GM21423 (cell line): ENCODE measurements at regions not wholly inside any gene's neighbourhood (a gene's known extent, or its start where the extent isn't known, plus 50 kb on each side); places are given as distances from the start of the nearest gene placed in this dataset.

Experiments
- ATAC-seq: cut with Tn5 transposase; IDR thresholded peaks from one replicate; pipeline ENCODE4 v1.9.1; 2021; ENCODE audit warnings: mild to moderate bottlenecking, moderate library complexity; ENCODE audit not compliant: unreplicated experiment

DNA sequence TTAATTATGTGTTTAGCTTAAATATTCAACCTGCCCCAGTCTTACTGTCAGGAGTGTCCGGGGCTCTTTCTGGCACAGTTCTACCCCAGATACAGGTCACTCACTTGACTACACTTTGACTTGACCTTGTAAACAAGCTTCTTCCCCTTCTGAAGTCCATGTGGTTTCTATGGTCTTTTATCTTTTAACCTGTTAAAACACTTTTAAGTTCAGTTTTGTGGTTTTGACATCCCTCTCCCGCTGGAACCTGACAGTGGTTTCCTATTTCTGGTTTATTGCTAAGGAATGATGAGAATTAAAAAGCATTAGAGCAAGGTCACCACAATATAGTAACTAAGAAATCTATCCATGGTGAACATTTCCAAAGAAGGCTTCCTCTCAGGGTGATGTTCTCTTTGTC lies 300.1 kb downstream of the TMEM167A start:
- ATAC-seq, result no peak

DNA sequence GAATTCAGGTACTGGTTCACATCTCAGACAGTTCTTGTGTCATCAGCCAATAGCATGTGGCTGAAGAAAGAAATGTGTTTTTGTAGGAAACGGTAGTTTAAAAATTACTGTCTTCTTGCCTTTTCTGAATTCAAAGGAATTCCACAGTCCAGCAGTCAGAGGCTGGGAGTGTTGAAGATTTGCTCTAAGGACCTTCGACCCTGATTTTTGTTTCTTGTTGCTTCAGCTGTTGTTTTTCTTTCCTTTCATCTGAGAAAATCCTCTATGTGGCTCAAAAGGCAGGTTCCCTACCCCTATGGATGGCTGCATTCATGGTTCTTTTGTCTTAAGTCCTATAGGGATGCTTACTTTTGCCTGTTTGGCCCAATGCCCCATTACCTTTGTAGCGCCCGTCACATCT lies 304.9 kb downstream of the TMEM167A start:
- no peak for ATAC-seq

DNA sequence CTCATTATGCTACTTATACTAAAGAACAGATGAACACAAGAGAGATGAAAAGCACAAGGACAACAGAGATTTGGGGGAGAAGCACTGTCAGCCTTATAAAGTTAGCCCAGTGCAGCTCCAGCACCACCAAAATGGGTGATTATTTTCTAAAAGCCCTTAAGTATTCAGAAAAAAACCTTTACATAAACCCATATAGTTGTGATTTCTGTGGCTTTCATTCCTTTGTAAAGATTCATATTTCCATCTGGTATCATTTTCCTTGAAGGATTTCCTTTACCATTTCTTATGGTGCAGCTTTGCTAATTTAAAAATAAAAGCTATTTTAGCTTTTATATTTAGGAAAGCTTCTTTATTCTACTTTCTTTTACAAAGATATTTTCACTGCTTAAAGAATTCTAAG lies 311.0 kb downstream of the TMEM167A start:
- no peak for ATAC-seq

DNA sequence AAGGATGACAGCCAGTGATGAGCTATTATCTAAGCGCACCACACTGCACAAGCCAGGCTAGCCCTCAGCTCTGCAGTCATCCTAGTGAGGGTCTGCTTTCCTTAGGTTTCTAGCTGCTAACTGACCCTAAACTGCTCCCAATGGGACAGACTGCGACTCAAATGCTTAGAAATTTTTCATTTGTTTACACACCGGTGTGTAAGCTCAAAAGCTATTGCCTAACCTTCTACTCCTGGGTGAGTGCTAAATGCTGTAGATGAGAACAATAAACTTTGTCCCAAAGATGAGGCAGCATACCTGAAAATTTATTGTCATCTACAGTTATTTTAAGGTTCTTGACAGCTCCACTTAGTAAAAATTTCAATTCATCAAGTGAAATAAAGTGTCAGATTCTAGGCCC lies 311.4 kb downstream of the TMEM167A start:
- ATAC-seq, result no peak

DNA sequence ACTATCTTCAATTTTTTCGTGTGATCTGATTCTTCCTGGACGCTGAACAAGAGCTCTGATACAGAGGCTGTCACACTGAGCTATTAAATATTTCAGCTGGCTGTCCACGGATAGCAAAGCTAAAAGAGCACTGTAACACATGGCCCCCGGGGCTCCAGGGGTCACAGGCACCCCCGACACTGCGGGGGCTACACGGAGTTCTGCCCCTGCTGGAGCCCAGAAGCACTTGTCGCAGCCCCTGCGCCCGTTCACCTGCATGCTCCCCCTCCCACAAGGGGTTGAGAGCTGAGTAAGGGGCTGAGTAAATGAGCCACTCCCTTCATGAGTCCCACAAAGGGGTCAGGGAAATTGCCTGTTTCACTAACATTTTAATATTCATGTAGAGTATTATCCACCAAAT lies 316.3 kb downstream of the TMEM167A start:
- no peak for ATAC-seq

DNA sequence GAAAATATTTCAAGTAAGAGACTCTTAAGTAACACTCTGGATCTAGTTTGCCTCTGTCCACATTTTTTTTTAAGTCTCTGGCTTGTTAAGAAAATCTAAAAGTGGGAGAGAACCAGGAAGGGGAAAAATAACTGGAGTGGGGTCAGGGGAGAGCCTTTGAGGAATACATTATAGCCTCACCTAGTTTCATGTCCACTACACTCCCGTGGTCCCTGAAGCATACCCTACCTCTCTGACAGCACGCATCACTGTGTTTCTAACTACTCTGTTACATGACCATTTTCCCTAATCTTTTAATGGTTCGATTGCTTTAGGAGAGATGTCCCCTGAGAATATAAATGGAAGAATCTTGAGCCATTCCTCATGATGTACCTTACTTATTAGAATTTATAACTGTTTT lies 318.3 kb downstream of the TMEM167A start:
- no peak for ATAC-seq

DNA sequence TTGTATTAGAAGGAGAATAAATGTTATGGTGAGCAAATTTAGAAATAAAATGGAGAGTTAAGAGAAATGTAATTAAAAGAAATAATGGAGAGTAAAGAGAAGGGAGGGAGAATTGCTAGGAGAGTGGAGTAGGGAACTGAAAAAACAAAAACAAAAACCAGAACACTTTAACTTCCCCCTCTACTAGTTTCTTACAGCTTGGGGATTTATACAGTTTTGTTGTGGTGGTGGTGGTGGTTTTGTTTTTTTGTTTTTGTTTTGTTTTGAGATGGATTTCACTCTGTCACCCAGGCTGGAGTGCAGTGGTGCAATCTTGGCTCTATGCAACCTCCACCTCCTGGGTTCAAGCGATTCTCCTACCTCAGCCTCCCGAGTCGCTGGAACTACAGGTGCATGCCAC lies 322.4 kb downstream of the TMEM167A start:
- peak; percentile 91 for ATAC-seq

DNA sequence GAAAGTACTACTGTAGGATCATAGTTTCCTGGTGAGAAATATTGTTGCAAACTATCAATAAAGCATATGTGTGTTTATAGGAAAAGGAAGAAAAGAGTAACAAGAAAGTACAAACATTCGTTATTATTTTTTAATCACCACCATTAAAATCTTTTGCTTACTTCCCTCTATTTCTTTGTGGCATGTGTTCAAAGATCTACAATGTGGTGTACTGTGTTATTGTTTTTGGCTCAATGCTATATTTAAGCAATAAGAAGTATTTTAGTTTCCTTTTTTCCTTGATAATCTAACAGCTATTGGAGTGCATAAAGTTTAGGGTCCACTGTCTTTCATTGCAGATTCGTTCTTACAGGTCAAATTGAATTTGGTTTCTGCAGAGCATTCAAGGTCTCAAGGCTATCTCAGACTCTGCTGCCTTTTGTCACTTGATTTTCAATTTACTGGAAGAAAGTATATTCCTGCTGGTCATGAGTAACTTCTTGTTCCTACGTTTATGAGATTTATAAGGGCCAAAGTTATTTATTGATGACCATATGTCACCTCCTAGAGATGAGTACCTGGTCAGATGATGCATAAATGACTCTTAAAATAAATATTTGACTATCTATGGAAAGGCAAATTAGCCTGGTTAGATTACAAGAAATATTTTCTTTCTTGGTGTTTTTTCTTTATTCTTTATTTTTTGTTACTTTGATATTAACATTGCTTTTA lies 323.0 kb downstream of the TMEM167A start:
- no peak for ATAC-seq

DNA sequence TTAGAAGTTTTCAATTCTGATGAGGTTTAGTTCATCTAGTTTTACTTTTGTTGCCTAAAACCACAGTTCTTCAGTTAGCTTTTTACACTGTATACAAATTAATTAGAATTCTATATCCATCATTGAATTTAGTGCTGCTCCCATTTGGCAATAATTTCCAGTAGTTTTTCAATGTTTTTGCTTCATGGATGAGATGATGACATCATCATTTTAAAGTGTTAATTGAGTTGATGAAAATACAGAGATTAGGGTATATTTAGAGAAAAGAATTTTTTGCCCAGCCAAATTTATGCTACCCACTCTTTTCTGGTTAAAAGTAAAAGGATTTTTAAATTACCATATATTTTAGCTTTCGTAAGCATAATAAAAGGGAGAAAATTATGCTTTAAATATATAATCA lies 323.8 kb downstream of the TMEM167A start:
- ATAC-seq, result no peak

DNA sequence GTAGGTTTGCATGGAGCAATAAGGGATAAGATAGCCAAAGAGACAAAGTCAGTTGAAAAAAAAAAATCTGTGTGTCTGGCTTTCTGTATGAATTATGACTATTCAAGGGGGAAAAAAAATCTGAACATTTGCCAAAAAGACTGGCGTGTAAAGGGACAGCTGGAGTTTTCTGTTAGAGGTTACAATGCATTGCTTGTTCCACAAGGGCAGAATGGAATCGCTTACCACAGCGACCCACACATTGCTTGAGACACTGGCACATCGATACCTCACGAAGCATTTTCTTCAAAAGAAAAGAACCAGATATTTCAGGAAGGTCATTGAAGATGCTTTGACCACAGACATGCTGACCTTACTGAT lies 327.8 kb downstream of the TMEM167A start:
- ATAC-seq, result no peak

DNA sequence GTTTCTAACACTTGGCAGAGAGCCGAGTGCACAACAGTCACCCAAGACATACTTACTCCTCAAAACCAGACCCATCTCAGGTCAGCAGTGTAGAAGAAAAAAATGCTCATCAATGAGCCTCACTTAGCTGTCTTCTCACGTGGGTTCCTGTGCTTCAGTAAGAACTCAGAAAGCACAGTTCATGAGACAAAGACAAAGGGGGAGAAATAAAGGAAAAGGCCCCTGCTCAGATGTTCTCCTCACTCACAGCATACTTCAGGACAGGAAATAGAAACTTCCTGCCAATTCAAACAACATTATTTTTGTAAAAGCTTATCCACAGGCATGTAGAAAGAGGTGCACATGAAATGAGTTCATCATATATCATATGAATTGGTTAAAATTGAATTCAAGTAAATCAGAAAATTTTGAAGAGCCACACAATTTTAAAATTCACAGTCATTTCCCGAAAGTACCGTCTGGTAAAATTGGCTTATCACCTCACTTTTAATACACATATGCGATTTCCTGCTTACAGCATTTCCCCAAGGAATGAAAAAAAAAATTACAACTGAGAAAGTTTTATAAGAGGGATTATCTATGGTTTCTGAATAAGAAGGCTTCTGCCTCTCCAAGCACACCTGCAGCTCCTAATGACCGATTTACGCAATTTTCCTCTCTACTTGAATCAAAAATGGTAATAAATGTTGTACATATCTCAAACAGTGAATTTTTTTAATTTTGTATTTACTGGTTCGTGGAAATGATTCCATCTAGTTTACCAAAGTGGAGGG lies 328.3 kb downstream of the TMEM167A start:
- ATAC-seq, result no peak

DNA sequence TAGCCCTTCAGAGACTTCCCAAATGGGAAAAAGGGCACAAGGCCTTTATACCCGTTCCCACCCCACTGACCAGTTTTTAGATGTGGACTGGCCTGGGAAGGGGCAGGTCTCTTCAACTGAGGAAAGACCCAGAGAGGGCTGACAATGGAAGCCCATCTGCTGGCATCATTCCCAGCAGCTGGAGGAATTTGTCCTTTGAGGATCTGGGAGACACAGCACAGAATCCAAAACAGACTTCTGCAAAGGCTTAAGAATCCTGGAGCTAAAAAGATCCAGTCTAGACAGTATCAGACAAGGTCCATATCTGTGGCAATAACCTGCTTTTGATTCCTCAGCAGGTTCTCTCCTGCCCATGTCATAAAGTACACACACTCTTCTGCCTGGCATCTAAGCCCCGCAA lies 329.2 kb downstream of the TMEM167A start:
- no peak for ATAC-seq

DNA sequence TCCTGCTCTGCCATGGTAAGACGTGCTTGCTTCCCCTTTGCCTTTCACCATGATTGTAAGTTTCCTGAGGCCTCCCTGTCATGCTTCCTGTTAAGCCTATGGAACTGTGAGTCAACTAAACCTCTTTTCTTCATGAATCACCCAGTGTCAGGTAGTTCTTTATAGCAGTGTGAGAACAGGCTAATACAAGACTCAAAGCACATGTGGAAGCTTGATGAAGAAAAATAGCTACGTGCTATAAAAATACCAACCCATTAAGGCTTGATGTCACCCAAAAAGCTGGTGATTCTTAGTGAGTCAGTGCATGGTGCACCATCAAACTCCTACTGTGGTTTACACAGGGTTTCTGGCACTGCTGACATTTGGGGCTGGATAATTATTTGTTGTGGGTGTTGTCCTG lies 332.2 kb downstream of the TMEM167A start:
- ATAC-seq, result no peak

DNA sequence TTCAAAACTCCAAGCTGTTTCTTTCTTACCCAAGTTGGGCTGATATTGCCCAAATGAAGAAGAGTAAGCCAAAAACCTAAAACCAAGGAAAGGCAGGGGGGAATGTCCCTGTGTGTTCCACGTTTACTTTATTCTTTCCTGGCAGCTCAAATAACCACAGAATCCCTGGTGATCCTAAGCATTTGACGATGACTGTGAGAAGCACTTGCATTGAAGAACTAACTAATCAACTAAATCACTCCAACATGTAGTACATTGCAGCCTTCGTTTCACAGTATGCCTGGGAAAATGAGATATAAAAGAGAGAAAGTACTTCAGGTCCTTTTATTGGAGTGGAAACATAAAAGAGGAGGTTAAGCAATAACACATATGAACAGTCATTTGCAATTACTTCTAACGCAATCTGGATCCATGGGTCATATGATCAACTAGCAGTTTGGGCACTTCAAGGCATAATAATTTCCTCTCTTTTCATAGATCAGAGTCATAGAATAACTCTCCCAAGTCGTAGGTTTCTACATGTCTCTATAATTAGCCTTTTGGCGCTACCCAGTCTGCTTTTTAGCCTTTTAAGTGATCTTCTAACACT lies 338.4 kb downstream of the TMEM167A start:
- no peak for ATAC-seq

DNA sequence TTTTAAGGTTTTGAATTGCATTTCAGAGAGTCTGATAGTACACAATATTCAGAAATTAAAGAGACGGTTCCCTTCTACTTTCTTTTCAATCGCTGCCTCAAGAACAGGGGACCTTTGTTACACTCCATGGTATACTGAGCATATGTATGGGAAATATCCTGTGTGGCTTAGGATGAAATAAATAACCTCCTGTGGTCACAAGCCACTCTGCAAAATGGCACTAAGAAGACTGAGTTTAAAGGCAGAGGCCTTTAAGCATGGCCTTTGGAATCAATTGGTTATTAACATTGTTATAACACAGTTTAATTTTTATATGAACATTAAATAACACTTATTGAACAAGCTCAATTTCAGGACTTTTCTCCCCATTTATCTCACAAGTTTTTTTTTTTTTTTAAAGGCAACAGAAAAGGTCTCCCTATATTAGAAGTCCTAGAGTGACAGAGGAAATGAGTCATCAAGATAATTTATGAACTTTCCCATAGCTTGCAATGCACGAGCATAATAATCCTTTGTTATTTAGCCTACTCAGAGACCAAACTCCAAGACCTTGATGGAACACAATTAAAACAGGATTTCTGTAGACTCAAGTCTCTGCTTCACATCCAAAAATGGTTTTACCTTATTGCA lies 341.9 kb downstream of the TMEM167A start:
- ATAC-seq, result no peak

DNA sequence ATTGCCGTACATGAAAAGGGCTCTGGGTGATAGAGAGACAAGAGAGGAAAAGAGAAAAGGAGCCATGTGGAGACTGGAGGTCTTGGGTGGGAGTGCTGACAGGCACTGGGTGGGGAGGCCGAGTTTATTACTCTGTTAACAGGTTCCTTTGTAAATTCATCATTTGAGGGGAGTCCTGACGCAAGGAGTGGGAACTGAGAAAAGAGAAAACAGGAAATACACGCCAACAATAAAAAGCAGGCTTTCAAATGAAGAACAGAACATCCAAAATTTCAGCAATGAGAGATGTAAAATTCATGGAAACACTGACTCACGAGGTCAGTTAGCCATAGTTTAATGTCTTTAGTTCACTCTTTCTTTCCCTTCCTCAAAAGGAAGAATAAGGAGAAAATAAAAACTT lies 342.8 kb downstream of the TMEM167A start:
- ATAC-seq, result no peak

DNA sequence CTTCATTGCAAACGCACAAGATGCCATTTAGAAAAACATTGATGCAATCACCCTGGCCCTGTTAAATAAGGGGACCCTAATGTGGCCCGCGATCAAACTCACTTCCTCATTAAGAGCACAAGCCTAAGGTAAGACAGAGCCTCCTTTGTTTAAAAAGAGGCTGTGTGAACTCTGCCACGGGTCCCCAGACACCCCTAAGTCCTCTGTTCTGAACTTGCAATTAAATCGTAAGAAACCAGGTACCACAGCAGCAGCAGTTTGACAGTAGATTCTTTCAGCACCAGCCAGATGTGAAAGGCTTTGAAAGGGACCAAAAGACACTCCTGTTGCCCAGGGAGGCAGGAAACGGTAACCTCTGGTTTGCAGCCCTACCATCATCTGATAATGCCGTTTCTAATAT lies 346.3 kb downstream of the TMEM167A start:
- no peak for ATAC-seq

DNA sequence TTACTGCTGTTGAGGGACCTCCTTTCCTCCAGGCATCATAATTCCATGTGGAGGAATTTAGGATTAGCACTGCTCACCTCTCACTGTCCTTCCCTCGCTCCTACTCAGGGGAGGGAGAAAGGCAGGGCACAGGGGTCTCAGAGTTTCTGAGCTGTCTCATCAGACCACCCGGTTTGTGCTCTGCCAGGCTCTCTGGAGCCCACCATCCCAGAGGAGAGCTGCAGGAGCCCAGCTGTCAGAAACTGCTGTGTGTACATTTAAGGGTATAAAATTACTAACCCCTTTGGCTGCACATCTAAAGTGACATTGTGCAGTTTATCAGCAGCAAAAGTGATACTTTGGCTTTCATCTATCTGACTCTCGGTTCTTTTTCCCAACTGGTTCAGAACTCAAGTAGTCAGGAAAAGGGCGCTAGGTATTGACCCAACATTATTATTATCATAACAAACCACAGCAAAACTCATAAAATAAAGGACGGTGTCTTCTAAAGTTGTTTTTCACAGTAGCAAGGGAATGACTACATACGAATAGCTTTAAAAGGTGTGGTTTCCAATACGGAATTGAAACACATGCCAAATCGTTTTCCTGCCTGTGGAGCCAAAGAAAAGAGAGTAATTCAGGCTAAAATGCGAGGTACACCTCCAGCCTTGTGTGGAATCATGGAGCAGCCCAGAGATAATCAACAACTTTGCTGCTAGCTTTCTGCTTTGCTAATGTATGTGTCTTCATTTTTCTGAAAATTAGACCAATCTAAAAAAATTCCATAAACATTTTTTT lies 348.1 kb downstream of the TMEM167A start:
- ATAC-seq, result no peak

DNA sequence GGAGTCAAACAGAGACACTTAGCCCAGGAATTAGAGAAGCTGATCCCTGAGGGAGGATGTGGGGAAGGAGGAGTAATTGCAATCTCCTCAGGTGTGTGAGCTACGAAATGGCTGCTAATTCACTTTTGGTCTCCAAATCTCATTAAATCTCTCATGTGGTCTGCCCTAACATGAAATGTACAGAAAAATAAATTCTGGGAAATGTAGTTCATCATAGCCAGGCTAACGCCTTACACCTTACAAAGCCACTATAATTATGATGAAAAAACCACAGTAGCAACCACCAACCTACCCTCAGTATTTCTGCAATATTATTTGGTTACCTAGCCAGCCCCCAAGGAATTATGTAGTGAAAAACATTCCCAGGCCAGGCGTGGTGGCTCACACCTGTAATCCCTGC lies 354.0 kb downstream of the TMEM167A start:
- ATAC-seq, result no peak

DNA sequence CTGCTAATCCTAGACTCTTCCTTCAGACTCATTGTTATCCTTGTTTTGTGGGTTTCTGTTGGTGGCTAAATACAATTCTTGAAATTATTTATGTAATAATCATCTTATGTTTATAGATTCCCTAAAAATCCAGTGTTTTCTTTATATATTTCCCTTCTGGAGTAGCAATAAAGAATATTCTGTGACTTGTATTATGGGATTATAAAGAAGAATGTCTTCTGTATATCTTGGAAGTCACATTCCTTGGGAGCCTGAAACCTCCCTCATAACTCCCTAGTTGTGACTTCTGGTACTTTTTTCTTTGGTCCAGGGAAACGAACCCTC lies 356.1 kb downstream of the TMEM167A start:
- ATAC-seq, result no peak
